GM21619 (cell line): ENCODE measurements at regions not wholly inside any gene's neighbourhood (a gene's known extent, or its start where the extent isn't known, plus 50 kb on each side); places are given as distances from the start of the nearest gene placed in this dataset.

Source experiments
- ATAC-seq: cut with Tn5 transposase; IDR thresholded peaks from one replicate; pipeline ENCODE4 v1.9.1; 2021; ENCODE audit not compliant: unreplicated experiment

DNA sequence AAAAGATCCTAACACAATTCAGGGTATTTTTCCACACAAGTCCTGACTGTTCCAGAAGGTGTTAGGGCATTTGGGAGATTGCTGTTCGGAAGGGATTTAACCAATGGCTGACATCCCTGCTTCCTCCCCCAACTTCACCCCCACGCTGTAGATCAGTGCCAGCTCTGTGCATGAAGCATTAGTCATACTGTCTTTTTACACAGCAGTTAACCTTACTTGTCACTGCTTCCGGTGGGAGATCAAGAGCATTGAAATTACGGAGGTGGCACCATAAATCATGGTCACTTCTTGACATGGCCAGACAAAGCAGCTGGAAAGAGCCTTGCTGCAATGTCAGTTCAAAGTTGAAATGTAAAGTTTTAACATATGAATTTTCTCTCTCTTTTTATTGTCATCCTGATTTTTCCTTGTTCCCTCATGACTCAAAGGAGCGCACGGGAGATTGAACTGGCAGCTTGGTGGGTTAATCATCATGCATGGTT lies 70.2 kb downstream of the HRH4 start:
- ATAC-seq, result no peak

DNA sequence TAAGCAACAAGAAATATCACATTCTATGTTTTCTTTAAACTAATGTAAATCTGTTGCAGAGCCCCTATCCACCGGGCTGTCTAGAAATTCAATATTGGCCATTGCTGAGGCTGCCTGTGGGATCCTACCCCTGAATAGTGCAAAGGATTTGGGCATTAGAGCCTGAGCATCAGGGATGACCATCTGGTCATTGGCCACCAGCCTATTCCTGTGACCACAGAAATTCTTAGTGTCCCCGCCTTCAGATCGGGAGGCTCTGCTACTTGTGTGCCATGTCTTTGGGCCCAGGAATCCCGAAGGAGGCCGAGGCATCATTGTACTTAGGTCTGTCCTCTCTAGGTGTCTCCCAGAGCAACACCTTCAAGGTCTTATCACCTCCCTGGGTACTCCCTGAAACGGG lies 73.8 kb downstream of the HRH4 start:
- no peak for ATAC-seq

DNA sequence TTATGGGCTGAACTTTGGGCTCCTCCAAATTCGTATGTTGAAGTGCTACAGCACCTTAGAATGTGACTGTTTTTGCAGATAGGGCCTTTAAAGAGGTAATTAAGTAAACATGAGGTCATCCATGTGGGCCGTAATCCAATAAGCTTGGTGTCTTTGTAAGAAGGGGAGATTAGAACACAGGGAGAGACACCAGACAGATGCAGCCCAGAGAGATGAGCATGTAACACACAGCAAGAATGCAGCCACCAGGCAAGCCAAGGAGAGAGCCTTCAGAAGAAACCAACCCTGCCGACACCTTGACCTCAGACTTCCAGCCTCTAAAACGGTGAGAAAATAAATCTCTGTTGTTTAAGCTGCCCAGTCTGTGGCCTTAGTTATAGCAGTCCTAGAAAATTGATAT lies 74.3 kb downstream of the HRH4 start:
- no peak for ATAC-seq

DNA sequence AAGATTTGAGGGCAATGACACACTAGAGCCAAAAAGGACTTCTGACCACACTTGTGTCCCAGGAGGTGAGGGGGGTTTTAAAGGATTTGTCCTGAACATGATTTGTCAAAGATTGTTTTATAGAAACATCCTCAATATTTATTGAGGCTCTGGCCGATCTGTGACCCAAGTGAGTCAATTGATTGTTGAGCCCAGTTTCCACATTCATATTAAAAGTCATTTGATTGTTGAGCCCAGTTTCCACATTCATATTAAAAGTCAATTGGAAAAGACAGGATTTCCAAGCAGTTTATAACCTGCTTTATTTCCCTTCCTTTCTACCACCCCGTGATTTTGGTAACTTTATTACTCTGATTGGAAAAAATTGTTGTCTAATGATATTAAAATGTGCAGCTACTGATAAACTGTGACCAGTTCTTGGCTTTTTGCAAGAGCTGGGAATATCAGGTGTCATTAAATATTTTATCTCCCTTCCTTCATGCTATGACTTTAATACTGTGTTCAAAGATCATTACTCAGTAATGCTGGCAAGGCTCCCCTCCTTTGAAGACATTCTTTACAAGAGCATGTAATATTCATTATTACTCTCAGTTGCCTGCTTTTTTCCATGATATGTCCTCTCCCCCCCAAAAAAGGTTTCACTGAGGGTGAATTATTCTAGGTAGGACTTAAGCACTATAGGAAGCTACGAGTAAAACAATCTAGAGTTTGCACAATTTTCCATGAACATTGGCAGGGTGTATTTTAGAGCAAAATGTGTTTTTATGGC lies 75.3 kb downstream of the HRH4 start:
- ATAC-seq, result no peak

DNA sequence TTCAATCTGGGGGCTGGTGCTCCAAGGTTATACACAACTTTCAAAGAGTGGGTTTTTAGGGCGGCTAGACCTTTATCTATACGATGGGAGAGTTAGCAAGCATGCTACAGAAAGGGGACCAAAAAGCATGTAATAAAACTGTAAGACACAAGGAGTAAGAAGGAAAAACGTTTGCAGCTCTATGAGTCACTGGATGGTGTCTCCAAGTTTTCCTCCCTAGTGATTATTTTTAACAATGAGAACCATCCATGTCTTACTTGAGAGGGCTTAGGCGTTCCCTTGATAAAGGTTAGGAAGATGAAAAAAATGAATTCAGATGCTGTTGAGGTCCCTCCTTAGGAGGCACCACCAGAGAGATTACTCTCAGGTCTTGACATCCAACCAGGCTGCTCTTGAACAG lies 75.9 kb downstream of the HRH4 start:
- no peak for ATAC-seq

DNA sequence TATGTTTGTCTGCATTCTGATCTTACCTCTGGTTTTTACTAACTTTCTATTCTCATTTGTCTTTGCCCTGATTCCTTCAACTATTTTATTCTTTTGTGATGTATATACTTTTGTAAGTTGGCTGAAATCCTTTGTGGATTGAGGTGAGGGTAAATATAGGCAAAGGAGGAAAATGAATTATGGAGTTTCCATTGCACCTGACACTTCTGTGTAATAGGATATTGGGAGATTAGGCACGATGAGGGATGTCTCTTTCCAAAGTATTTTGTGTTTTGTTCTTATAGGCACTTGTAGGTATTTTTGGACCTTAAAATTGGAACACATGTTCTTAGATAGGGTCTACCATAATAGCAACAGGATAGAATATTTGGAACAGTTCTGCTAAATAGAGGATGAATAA lies 76.4 kb downstream of the HRH4 start:
- no peak for ATAC-seq

DNA sequence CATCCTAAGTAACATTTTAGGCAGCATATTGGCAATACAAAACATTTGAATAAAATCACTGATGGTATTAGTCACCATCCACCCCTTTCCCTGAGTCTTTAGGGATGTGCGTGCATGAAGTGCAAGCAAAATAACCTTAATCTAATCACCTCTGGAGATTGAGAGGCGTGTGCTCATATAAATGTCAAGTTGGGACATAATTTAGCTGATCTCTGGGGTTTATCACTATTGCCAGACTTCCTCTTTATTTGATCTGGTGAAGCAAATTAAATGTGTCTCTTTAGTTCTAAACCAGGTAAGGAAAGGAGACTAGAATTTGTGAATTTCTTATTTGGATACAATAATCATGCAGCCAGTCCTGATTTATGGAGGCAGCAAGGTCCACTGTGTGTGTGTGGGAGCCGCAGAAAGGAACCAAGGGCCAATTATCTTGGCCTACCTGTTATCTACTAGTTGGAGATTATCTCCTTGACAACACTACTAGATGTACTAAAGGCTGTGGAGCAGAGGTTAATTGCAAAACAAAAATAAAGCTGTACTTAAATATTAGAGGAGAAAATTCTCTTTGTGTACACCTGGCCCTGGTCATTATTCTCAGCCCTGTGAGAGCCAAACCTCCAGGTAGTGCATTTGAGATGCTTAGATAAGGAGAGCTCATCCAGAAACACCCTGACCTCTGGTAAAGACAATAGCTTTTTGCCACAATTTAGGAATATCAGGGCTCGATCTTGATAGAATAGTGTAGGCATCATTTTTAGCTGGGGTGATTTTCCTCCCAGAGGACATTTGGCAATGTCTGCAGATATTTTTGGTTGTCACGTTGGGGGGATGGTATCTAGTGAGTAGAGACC lies 78.2 kb downstream of the HRH4 start:
- no peak for ATAC-seq

DNA sequence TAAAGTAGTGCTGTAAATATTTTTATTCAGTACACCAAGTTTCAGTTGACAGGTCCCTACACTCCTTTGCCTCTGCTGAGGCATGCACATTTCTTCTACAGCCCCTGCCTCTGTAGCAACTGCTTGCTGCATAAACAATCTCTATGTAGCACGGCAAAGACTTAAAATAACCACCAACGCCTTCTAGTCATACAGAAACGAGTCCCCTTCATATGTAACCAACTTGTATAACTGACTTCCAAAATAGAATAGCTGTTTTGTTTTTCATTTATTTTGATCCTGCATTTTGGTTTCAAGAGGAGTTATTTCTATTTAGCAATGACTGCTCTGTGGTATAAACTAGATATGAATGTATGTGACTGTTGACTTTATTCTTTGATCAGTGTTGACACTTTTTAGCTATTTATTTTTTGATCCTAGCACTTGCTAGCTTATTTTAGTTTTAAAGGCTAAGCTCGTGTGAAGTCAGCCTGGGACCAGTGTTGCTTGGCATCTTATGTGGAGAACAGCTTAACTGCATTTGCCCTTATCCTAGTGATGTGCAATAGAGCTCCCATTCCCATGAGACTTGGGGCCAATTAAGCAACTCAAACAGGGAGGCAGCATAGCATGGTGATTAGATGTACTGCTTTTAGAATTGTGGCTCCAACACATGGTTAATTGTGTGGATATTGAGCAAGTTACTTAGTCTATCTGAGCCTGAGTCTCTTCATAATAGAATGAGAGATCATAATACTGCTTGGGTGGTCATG lies 79.6 kb downstream of the HRH4 start:
- no peak for ATAC-seq

DNA sequence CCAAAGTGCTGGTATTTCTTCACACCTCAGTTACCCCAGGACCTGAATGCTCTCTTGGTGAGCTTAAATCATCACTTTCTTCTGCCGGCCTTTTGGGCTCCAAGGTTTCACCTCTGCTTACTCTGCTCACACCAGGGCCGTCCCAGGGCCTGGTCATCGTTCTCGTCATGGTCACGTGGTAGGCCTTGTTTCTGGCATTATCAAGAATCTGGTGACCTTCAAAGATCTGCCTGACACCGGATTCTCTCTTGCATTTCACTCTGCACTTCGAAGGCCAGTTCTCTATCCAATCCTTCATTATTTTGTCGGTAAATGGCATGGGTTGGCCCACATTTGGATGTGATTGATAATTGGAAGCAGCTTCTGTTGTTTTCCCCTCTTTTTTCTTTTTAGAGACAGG lies 80.5 kb downstream of the HRH4 start:
- no peak for ATAC-seq

DNA sequence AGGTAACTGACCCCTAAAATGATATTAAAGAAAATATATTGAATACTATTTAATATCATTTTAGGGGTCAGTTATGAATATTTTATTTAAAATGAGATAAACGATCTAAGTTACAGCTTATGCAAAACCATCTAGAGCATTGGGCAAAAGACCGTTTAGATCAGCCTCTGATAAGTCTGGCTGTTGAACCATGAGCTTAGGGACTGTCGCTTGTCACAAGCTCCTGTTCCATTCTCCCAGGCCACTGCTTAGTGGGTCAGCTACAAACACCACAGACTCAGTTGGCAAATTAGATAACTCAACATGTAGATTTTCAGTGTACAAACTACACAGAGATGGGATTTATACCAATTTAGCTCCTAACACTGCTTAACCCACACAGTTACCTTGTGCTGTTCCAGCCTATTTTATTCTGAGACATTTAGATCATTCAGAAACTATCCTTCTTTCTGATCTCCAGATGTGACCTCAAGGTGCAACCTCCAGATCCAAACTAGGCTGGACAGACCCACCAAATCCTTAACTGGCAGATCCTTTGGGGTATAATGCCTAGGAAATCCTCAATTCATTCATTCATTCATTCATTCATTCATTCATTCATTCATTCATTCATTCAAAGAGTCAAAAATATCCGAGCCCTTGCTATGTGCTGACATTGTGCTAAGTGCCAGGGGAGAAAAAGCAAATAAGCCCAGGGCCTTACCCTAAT lies 82.8 kb downstream of the HRH4 start:
- no peak for ATAC-seq

DNA sequence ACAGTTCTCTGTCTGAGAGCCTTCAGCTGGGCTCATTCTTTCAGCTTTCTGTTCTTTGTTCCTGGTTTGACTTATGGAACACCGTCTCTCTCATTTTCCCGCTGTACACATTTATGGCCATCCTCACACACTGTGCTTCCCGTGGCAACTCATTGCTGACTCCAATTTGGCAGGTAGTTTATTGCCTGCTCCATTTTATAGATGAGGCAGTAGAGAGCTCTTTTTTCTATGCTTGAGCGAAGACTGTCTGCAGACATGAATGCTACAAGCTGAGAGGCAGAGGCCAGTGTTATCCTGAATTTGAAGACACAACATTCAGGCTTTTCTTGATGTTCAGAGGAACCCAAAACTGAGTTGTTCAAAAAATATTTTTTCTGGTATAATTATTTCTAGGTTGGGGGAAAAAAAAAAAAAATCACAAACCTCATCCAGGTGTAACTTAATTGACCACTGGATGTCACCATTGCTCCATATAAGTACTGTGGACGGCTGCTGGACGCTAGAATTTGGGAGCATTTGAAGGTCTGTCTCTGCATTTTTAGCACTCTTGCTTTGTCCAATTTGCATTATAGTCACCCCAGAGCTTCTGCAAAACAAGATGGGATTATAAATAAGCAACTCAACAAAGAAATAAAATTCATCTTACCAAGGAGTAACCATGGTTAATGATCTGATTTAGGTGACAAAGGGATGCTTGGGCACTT lies 83.5 kb downstream of the HRH4 start:
- no peak for ATAC-seq

DNA sequence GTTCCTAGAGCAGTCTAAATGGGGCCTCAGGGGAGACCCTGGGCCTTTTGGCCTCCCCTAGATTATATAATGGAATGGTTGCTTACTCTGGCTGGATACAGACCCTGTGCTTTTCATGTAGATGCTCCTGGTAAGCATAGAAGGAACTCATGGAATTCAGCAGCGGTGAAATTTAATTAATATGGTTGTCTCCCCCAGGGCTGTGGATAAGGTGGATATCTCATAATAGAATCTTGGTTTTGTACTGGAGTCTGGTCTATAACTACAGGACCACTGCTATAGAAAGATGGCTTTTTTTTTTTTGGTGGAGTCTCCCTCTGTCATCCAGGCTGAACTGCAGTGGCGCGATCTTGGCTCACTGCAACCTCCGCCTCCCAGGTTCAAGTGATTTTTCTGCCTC lies 84.5 kb downstream of the HRH4 start:
- ATAC-seq, result no peak

DNA sequence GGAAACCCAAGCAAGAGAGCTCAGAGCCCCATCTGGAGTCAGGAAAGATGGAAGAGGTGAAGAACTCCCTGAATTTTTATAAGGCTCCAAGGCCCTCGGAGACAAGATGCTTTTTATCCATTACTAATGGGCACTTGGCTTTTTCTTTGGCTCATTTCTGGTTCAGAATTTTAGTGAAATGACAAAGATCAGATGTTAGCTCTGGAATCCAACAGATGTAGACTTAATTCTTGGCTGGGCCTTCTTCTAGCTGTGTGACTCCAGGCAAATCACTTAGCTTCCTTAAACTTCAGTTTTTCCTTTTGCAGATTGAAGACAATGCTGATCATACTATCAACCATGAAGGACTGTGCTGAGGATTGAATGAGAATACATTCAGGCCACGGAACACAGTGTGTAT lies 85.2 kb downstream of the HRH4 start:
- ATAC-seq, result no peak

DNA sequence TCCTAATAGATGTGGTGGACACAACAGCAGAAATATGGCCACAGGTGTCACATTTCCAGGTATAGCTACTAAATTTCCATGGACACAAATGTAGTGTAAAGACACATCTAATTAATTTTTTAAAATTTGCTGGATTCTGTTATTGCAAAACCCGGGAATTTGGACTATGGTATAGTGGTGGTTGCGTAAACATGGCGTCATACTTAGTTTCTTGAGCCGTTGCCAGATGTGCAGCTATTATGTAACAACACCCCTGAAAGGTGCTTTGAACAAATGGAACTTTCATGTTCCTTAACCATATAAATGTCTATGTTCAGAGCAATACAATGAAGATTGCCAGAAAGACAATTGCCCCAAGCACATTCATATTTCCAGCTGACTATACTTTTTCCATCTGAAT lies 85.9 kb downstream of the HRH4 start:
- ATAC-seq, result no peak

DNA sequence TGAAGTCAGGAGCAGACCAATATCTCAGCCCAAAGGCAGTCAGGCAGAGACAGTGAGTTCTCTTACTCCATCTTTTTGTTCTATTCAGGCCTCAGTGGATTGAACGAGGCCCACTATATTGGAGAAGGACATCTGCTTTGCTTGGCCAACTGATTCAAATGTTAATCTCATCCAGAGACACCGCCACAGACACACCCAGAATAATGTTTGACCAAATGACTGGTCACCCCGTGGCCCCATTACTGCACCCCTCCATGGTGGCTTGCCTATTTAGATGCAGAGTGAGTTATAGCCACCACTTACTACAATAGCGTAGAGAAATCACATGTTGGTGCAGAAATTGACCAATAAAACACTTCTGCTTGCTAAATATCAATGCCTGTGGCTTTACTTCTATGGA lies 88.1 kb downstream of the HRH4 start:
- no peak for ATAC-seq

DNA sequence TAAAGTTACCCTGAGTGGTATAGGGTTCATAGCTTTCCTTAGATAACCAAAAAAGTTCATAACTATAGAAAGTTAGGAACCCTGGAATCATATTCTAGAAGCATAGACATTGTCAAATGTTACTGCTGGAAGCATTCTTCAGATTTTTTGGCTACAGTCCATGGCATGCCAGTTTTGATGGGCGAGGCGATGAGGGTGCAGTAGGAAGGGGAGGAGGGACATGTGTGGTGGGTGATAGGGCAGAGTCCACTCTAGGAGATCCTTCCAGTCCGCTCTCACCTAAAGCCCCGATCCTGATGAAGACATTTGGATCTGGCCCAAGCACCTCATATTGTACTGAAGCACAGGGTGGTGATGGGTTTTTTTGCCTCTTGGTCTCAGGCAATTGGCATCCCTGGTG lies 91.8 kb downstream of the HRH4 start:
- no peak for ATAC-seq

DNA sequence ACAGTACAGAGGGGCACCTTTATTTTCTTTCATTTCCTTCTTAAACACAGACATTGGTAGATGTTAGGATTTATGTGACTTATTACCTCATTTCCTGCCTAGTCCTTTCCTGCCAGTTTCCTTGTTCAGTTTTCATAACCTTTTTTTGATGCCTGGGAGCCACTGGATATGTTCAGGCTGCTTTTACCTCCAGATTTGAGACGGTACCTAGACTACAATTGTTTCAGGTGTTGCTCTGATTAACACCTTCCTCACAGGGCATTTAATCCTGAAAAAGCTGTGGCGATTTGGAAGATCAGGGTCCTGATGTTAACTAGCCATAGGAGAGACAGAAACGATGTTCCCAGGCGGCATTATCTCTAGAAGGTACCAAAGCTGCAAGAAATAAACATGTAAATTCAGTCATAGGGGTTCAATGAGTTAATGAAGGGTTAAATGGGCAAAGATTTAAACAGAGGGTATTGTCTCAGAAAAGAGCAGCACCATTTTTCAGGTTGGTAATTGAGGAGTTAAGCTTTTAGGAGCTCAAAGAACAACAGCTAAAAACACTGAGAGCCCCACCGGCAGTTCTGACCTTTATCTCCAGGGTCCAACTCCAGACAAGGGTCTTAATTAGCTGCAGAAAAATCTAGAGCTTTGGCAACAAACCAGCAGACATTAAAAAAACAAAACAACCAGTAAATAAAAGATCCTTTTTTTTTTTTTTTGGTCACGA lies 93.3 kb downstream of the HRH4 start:
- ATAC-seq, result no peak

DNA sequence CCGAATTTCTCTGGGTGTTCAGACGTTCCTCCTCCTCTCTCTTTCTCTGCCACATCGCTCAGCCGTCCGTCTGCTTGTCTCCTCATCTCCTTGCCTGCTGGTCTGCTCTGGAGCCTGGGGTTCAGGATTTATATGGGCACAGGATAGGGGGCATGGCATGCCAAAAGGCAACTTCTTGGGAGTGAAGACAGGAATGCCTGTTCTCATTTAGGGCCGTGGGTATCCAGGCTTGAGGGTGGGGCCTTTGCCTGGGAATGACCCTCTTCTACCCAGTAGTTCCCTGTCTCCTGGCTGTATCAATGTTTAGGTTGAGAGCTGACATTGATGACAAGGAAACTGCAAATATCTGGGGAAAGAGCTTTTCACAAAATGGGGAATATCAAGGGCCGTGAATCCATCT lies 98.0 kb downstream of the HRH4 start:
- ATAC-seq, result no peak

DNA sequence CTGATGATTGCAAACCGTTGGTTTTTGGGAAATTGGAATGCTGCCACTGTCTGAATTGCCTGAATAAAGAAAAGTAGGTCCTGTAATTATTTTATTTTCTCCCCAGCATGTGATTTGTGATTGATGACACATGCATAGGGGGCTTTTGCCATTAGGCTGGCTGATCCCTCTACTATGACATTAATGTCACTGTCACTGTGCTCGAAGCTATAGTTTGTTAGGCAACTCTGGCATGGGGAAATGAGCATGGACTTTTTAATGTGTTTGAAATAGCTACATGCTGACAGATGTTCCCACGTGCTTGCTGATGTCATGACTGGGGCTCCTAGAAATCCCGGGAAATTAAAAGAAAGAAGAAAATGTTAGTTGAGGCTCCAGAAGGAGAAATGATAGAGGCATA lies 99.1 kb downstream of the HRH4 start:
- ATAC-seq, result no peak

DNA sequence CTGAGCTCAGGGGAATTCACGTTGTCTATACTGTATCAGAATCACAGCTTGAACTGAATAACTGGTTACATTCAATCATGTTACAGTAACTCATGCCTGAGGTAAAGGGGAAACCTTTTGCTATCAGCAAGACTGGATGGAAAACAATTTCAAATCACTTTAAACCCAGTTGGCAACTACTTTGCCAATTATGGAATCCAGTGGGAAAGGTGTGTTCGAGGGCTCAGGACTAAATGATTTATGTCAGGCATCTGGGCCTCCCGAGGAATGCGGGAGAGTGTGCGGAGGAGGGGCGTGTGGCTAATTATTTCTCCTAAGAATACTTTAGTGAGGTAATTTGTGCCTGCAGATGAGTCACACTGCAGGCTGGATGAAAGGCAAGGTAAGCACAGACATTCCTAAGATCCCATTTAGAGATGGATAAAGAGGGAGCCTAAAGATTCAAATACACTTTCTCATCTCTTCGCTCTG lies 100.1 kb downstream of the HRH4 start:
- no peak for ATAC-seq
